Kidney epithelial cell (primary cell): ENCODE measurements at regions not wholly inside any gene's neighbourhood (a gene's known extent, or its start where the extent isn't known, plus 50 kb on each side); places are given as distances from the start of the nearest gene placed in this dataset.

Source experiments
- DNase-seq: peaks from one replicate; pipeline ENCODE4 v3.0.0-alpha.2; 2010; ENCODE audit warnings: low read depth
- H3K27me3 ChIP-seq: 2 replicates; pipeline ENCODE4 v1.6.0; 2011; ENCODE audit warnings: low read length; ENCODE audit not compliant: control insufficient read depth, insufficient read depth
- H3K36me3 ChIP-seq: 2 replicates; pipeline ENCODE4 v1.5.1; 2011; ENCODE audit warnings: low read length; ENCODE audit not compliant: control insufficient read depth, insufficient read depth
- H3K4me3 ChIP-seq: 2 replicates; pipeline ENCODE4 v1.5.1; 2011; ENCODE audit warnings: low read depth, mild to moderate bottlenecking, control low read depth, low read length
- TF ChIP-seq, protein P1 (sequence below): IDR thresholded peaks from 2 replicates; pipeline ENCODE4 v1.5.1; 2011; ENCODE audit warnings: mild to moderate bottlenecking, moderate library complexity, low read length, control low read depth, inconsistent platforms; ENCODE audit not compliant: insufficient read depth, poor library complexity, severe bottlenecking

DNA sequence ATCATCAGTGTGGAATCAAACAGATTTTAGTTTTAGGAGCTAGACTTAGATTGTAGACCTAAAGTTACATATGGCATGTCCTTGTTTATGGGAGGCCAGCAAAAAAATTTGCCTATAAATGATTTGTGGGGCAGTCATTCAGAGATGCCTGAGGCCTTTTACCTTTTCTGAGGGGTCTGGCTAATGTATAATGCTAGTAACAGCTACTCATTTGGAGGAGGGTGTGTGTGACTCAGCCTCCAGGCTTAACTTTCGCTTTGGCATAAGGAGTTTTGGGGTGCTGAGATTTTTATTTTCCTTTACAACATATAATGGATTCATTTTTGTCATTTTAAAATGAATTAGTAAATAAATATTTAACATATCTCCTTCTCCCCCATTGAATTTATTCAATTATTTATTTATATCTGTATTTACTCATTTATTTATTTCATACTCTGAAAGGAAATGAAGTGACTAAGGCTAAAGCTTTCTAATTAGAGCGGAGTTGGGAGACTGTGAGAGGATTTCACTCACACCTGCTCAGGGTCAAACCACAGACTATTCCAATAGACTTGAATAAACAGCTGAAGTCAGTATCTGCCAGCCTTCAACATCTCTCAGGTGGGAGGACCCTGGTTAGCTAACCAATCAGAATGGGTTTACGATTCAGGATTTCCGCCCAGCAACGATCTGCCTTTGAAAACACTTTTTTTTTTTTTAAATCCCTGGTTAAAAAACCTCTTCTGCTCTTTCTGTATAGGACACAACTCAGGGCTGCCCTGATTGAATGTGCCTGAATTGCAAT is 487.5 kb upstream of the SGCD start:
- H3K27me3 ChIP-seq = no peaks in the 10 kb centered on the region
- H3K36me3 ChIP-seq = no peaks in the 10 kb centered on the region
- TF ChIP-seq, protein P1, sequence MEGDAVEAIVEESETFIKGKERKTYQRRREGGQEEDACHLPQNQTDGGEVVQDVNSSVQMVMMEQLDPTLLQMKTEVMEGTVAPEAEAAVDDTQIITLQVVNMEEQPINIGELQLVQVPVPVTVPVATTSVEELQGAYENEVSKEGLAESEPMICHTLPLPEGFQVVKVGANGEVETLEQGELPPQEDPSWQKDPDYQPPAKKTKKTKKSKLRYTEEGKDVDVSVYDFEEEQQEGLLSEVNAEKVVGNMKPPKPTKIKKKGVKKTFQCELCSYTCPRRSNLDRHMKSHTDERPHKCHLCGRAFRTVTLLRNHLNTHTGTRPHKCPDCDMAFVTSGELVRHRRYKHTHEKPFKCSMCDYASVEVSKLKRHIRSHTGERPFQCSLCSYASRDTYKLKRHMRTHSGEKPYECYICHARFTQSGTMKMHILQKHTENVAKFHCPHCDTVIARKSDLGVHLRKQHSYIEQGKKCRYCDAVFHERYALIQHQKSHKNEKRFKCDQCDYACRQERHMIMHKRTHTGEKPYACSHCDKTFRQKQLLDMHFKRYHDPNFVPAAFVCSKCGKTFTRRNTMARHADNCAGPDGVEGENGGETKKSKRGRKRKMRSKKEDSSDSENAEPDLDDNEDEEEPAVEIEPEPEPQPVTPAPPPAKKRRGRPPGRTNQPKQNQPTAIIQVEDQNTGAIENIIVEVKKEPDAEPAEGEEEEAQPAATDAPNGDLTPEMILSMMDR = no peak
- no peak overlapping the region for H3K4me3 ChIP-seq
- peak; percentile 84 for DNase-seq

DNA sequence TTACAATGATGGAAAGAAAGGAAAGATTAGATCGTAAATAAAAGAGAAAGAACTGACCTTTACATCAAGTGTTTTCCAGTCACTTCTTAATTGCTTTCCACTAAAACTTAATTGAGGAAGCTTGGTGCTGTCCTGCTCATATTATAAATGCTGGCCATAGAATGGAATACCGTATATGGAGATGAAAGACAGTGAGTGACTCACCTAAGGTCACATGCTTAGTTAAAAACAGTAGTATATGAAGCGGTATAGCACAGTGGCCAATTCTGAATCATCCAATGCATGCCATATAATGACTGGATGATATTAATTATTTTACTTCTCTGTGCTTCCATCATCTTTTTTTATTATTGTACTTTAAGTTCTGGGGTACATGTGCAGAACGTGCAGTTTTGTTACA is 482.4 kb upstream of the SGCD start:
- Histone ChIP-seq H3K36me3 (no peaks in the 10 kb centered on the region), H3K27me3 (no peaks in the 10 kb centered on the region), H3K4me3 (no peak overlapping the region)
- TF ChIP-seq, protein P1 = no peak
- DNase-seq = no peak

DNA sequence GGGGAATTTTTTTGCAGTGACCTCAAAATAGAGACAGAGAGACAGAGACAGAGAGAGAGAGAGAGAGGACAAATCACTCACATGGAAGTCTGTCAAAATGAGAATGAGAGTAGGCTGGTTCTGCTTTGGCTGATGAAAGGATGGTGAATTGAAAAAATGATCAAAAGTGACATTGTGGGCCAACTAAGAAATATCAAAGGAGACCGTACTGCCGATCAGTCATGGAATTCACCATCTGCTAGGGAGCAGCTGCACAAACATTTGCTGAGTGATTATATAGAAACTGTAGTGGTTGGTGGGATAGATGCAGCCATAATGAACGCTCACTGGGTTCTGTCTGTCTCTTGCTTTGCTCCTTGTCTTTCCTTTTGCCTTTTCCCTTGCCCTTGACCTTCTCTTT is 476.6 kb upstream of the SGCD start:
- Histone ChIP-seq H3K4me3 (no peak overlapping the region), H3K36me3 (no peaks in the 10 kb centered on the region), H3K27me3 (no peaks in the 10 kb centered on the region)
- no peak for DNase-seq
- TF ChIP-seq, protein P1 = no peak

DNA sequence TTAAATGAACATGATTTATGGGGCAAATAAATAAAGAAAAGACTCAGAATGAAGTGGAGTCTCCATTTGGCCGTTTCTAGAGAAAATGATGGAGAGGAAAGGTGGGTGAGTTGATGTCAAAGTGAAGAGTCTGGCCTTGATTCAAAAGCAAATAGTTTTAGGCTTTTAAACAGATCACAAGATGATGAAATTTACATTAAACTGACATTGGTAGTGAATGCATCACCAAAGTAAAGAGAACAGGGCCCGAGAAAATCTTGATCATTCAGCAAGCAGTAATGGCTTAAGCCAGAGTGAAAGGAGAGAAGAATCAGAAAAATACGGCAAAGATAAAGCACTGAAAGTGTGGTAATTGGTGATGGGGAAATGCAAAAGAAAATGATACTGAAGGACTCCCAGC is 460.0 kb upstream of the SGCD start:
- no peaks in the 10 kb centered on the region for H3K36me3 ChIP-seq
- H3K4me3 ChIP-seq = no peak overlapping the region
- no peaks in the 10 kb centered on the region for H3K27me3 ChIP-seq
- DNase-seq = no peak
- TF ChIP-seq, protein P1 = no peak

DNA sequence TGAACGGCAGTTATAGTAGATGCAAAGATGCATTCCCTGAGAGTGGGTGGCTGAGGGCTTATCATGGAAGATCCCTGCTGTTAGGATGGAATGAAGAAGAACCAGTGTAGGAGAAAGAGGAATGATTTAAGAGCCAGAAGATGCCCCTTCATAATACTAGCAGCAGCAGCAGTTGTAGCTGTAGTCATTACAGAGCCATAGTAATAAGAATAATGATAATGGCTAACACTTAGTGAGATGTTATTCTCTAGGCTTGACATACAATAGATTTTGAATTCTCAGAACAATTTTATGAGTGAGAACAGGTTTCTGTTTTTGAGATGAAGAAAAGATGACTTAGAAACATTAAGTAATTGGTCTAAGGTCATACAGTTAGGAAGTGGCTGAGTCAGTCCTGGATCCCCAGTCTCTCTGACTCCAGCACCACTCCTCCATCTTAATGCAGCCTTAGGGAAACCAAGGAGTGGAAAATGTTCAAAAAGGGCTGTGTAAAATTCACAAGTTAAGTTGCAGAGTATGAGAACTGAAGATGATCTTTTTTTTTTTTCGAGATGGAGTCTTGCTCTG is 459.4 kb upstream of the SGCD start:
- Histone ChIP-seq H3K27me3 (no peaks in the 10 kb centered on the region), H3K36me3 (no peaks in the 10 kb centered on the region), H3K4me3 (no peak overlapping the region)
- DNase-seq = no peak
- TF ChIP-seq, protein P1 = no peak
